ENCODE measurements at regions not wholly inside any gene's neighbourhood (a gene's known extent, or its start where the extent isn't known, plus 50 kb on each side); places are given as distances from the start of the nearest gene placed in this dataset.

- H3K36me3 ChIP-seq (ENCODE audit: insufficient read depth, insufficient read length, low read length): no peaks in the 10 kb centered on the region
- DNase-seq (ENCODE audit: low read depth, low spot score): no peak
- no peak for TF ChIP-seq YY1 (IDR thresholded peaks at IDR 0.05; ENCODE audit: insufficient read depth, insufficient read length)
- TF ChIP-seq SUZ12 (IDR thresholded peaks at IDR 0.05; ENCODE audit: extremely low read depth, insufficient read depth, insufficient read length): no peak
- no peak for TF ChIP-seq ZNF274 (IDR thresholded peaks at IDR 0.05; ENCODE audit: low read depth, low read length)
- peaks cover 6% of the 10 kb centered on the region; the same call in 1 of the 2 replicates for H3K9me3 ChIP-seq (ENCODE audit: insufficient read depth, low read length)
- no peaks in the 10 kb centered on the region for H3K27me3 ChIP-seq (ENCODE audit: insufficient read depth, insufficient read length)
- no peak overlapping the region for H3K9ac ChIP-seq (ENCODE audit: insufficient read length, low read depth)
- H3K4me1 ChIP-seq (ENCODE audit: insufficient read depth, insufficient read length): no peaks in the 10 kb centered on the region
- H3K4me3 ChIP-seq (ENCODE audit: insufficient read length, low read depth): no peak overlapping the region
These were observed 95.6 kb upstream of the C1orf87 start for GRCh38 chr1:60169206-60169605.

- DNase-seq (ENCODE audit: low read depth, low spot score): no peak
- TF ChIP-seq SUZ12 (IDR thresholded peaks at IDR 0.05; ENCODE audit: extremely low read depth, insufficient read depth, insufficient read length): no peak
- TF ChIP-seq YY1 (IDR thresholded peaks at IDR 0.05; ENCODE audit: insufficient read depth, insufficient read length): no peak
- no peak for TF ChIP-seq ZNF274 (IDR thresholded peaks at IDR 0.05; ENCODE audit: low read depth, low read length)
- H3K9me3 ChIP-seq (ENCODE audit: insufficient read depth, low read length): no peaks in the 10 kb centered on the region
- H3K4me3 ChIP-seq (ENCODE audit: insufficient read length, low read depth): no peak overlapping the region
- no peaks in the 10 kb centered on the region for H3K4me1 ChIP-seq (ENCODE audit: insufficient read depth, insufficient read length)
- no peaks in the 10 kb centered on the region for H3K27me3 ChIP-seq (ENCODE audit: insufficient read depth, insufficient read length)
- no peak overlapping the region for H3K9ac ChIP-seq (ENCODE audit: insufficient read length, low read depth)
- H3K36me3 ChIP-seq (ENCODE audit: insufficient read depth, insufficient read length, low read length): no peaks in the 10 kb centered on the region
These were observed 89.4 kb upstream of the C1orf87 start for GRCh38 chr1:60162936-60163335.

GRCh38 chr1:60160141-60160540 lies 86.6 kb upstream of the C1orf87 start:
- H3K4me1 ChIP-seq (ENCODE audit: insufficient read depth, insufficient read length): no peaks in the 10 kb centered on the region
- no peak for DNase-seq (ENCODE audit: low read depth, low spot score)
- H3K27me3 ChIP-seq (ENCODE audit: insufficient read depth, insufficient read length): no peaks in the 10 kb centered on the region
- TF ChIP-seq SUZ12 (IDR thresholded peaks at IDR 0.05; ENCODE audit: extremely low read depth, insufficient read depth, insufficient read length) (no peak), ZNF274 (IDR thresholded peaks at IDR 0.05; ENCODE audit: low read depth, low read length) (no peak), YY1 (IDR thresholded peaks at IDR 0.05; ENCODE audit: insufficient read depth, insufficient read length) (no peak)
- no peaks in the 10 kb centered on the region for H3K9me3 ChIP-seq (ENCODE audit: insufficient read depth, low read length)
- no peak overlapping the region for H3K9ac ChIP-seq (ENCODE audit: insufficient read length, low read depth)
- no peak overlapping the region for H3K4me3 ChIP-seq (ENCODE audit: insufficient read length, low read depth)
- no peaks in the 10 kb centered on the region for H3K36me3 ChIP-seq (ENCODE audit: insufficient read depth, insufficient read length, low read length)

GRCh38 chr1:60156371-60156770 lies 82.8 kb upstream of the C1orf87 start:
- Histone ChIP-seq H3K4me1 (ENCODE audit: insufficient read depth, insufficient read length) (no peaks in the 10 kb centered on the region), H3K9ac (ENCODE audit: insufficient read length, low read depth) (no peak overlapping the region), H3K36me3 (ENCODE audit: insufficient read depth, insufficient read length, low read length) (no peaks in the 10 kb centered on the region), H3K27me3 (ENCODE audit: insufficient read depth, insufficient read length) (no peaks in the 10 kb centered on the region), H3K4me3 (ENCODE audit: insufficient read length, low read depth) (no peak overlapping the region), H3K9me3 (ENCODE audit: insufficient read depth, low read length) (no peaks in the 10 kb centered on the region)
- TF ChIP-seq YY1 (IDR thresholded peaks at IDR 0.05; ENCODE audit: insufficient read depth, insufficient read length) (no peak), SUZ12 (IDR thresholded peaks at IDR 0.05; ENCODE audit: extremely low read depth, insufficient read depth, insufficient read length) (no peak), ZNF274 (IDR thresholded peaks at IDR 0.05; ENCODE audit: low read depth, low read length) (no peak)
- no peak for DNase-seq (ENCODE audit: low read depth, low spot score)

- DNase-seq (ENCODE audit: low read depth, low spot score): no peak
- Histone ChIP-seq H3K36me3 (ENCODE audit: insufficient read depth, insufficient read length, low read length) (no peaks in the 10 kb centered on the region), H3K9ac (ENCODE audit: insufficient read length, low read depth) (no peak overlapping the region), H3K27me3 (ENCODE audit: insufficient read depth, insufficient read length) (no peaks in the 10 kb centered on the region), H3K4me1 (ENCODE audit: insufficient read depth, insufficient read length) (no peaks in the 10 kb centered on the region), H3K9me3 (ENCODE audit: insufficient read depth, low read length) (no peaks in the 10 kb centered on the region), H3K4me3 (ENCODE audit: insufficient read length, low read depth) (no peak overlapping the region)
- TF ChIP-seq ZNF274 (IDR thresholded peaks at IDR 0.05; ENCODE audit: low read depth, low read length) (no peak), SUZ12 (IDR thresholded peaks at IDR 0.05; ENCODE audit: extremely low read depth, insufficient read depth, insufficient read length) (no peak), YY1 (IDR thresholded peaks at IDR 0.05; ENCODE audit: insufficient read depth, insufficient read length) (no peak)
These were observed 80.4 kb upstream of the C1orf87 start for GRCh38 chr1:60153961-60154360.

- H3K9me3 ChIP-seq (ENCODE audit: insufficient read depth, low read length): no peaks in the 10 kb centered on the region
- DNase-seq (ENCODE audit: low read depth, low spot score): peak; percentile 28
- no peaks in the 10 kb centered on the region for H3K4me1 ChIP-seq (ENCODE audit: insufficient read depth, insufficient read length)
- no peak overlapping the region for H3K9ac ChIP-seq (ENCODE audit: insufficient read length, low read depth)
- H3K4me3 ChIP-seq (ENCODE audit: insufficient read length, low read depth): no peak overlapping the region
- no peaks in the 10 kb centered on the region for H3K27me3 ChIP-seq (ENCODE audit: insufficient read depth, insufficient read length)
- H3K36me3 ChIP-seq (ENCODE audit: insufficient read depth, insufficient read length, low read length): no peaks in the 10 kb centered on the region
- TF ChIP-seq YY1 (IDR thresholded peaks at IDR 0.05; ENCODE audit: insufficient read depth, insufficient read length) (no peak), SUZ12 (IDR thresholded peaks at IDR 0.05; ENCODE audit: extremely low read depth, insufficient read depth, insufficient read length) (no peak), ZNF274 (IDR thresholded peaks at IDR 0.05; ENCODE audit: low read depth, low read length) (no peak)
These were observed 79.3 kb upstream of the C1orf87 start for GRCh38 chr1:60152891-60153290.

- no peaks in the 10 kb centered on the region for H3K36me3 ChIP-seq (ENCODE audit: insufficient read depth, insufficient read length, low read length)
- H3K27me3 ChIP-seq (ENCODE audit: insufficient read depth, insufficient read length): no peaks in the 10 kb centered on the region
- no peak overlapping the region for H3K9ac ChIP-seq (ENCODE audit: insufficient read length, low read depth)
- no peak for TF ChIP-seq ZNF274 (IDR thresholded peaks at IDR 0.05; ENCODE audit: low read depth, low read length)
- no peak for TF ChIP-seq YY1 (IDR thresholded peaks at IDR 0.05; ENCODE audit: insufficient read depth, insufficient read length)
- TF ChIP-seq SUZ12 (IDR thresholded peaks at IDR 0.05; ENCODE audit: extremely low read depth, insufficient read depth, insufficient read length): no peak
- no peaks in the 10 kb centered on the region for H3K9me3 ChIP-seq (ENCODE audit: insufficient read depth, low read length)
- DNase-seq (ENCODE audit: low read depth, low spot score): no peak
- H3K4me3 ChIP-seq (ENCODE audit: insufficient read length, low read depth): no peak overlapping the region
- H3K4me1 ChIP-seq (ENCODE audit: insufficient read depth, insufficient read length): no peaks in the 10 kb centered on the region
These were observed 77.7 kb upstream of the C1orf87 start for GRCh38 chr1:60151311-60151710.
